HG02981 (cell line): ENCODE measurements at regions not wholly inside any gene's neighbourhood (a gene's known extent, or its start where the extent isn't known, plus 50 kb on each side); places are given as distances from the start of the nearest gene placed in this dataset.
A peak's percentile ranks its signal among the peaks of the same experiment; 100 is the strongest.
"Not testable (repeated sequence)": the region's sequence is repeated elsewhere in the genome, so short reads cannot be mapped to it uniquely, and the experiment has no call there.

Experiments
- ATAC-seq: cut with Tn5 transposase; IDR thresholded peaks from one replicate; pipeline ENCODE4 v1.9.1; 2021; ENCODE audit warnings: mild to moderate bottlenecking, moderate library complexity; ENCODE audit not compliant: unreplicated experiment

- ATAC-seq, result peak; percentile 99
These were observed 232.3 kb downstream of the TLR4 start for GRCh38 chr9:117936185-117937130.

GRCh38 chr9:117938086-117938485 lies 233.9 kb downstream of the TLR4 start:
- ATAC-seq, result no peak

- ATAC-seq, result no peak
These were observed 234.7 kb downstream of the TLR4 start for GRCh38 chr9:117938896-117939295.

GRCh38 chr9:117944750-117945149 lies 240.5 kb downstream of the TLR4 start:
- ATAC-seq, result not testable (repeated sequence)

GRCh38 chr9:117945286-117945685 lies 241.1 kb downstream of the TLR4 start:
- no peak for ATAC-seq

GRCh38 chr9:117951127-117951526 lies 246.9 kb downstream of the TLR4 start:
- ATAC-seq, result no peak

GRCh38 chr9:117952581-117952980 lies 248.4 kb downstream of the TLR4 start:
- ATAC-seq, result no peak

- ATAC-seq, result no peak
These were observed 253.1 kb downstream of the TLR4 start for GRCh38 chr9:117957267-117957666.

- ATAC-seq, result no peak
These were observed 254.5 kb downstream of the TLR4 start for GRCh38 chr9:117958726-117959125.

GRCh38 chr9:117963493-117964090 lies 259.4 kb downstream of the TLR4 start:
- ATAC-seq, result no peak

GRCh38 chr9:117970276-117971050 lies 266.3 kb downstream of the TLR4 start:
- no peak for ATAC-seq

- no peak for ATAC-seq
These were observed 269.9 kb downstream of the TLR4 start for GRCh38 chr9:117974108-117974507.

GRCh38 chr9:117979914-117980313 lies 275.7 kb downstream of the TLR4 start:
- no peak for ATAC-seq

- ATAC-seq, result no peak
These were observed 283.7 kb downstream of the TLR4 start for GRCh38 chr9:117987945-117988344.

GRCh38 chr9:117992006-117992405 lies 287.8 kb downstream of the TLR4 start:
- ATAC-seq, result no peak

GRCh38 chr9:118000581-118000980 lies 296.4 kb downstream of the TLR4 start:
- ATAC-seq, result no peak

- ATAC-seq, result no peak
These were observed 299.0 kb downstream of the TLR4 start for GRCh38 chr9:118003240-118003639.

- ATAC-seq, result no peak
These were observed 304.0 kb downstream of the TLR4 start for GRCh38 chr9:118008246-118008645.

GRCh38 chr9:118009614-118010013 lies 305.4 kb downstream of the TLR4 start:
- no peak for ATAC-seq

- no peak for ATAC-seq
These were observed 313.5 kb downstream of the TLR4 start for GRCh38 chr9:118017607-118018122.

GRCh38 chr9:118023644-118024043 lies 319.4 kb downstream of the TLR4 start:
- no peak for ATAC-seq
